ENCODE measurements at regions not wholly inside any gene's neighbourhood (a gene's known extent, or its start where the extent isn't known, plus 50 kb on each side); places are given as distances from the start of the nearest gene placed in this dataset.

GRCh38 chr2:236988216-236988615 is 97.5 kb upstream of the COPS8 start:
- TF ChIP-seq TAF1 (IDR thresholded peaks at IDR 0.05; ENCODE audit: borderline replicate concordance, low read depth, low read length) (no peak), RCOR1 (IDR thresholded peaks at IDR 0.05; ENCODE audit: low read length) (no peak), CTCF (IDR thresholded peaks at IDR 0.05) (no peak), EZH2phosphoT487 (IDR thresholded peaks at IDR 0.05; ENCODE audit: borderline replicate concordance, low read depth) (no peak), EP300 (IDR thresholded peaks at IDR 0.05; ENCODE audit: borderline replicate concordance in 1 of 2, low read depth in 1 of 2, low read length in 1 of 2) (no peak), POLR2AphosphoS5 (IDR thresholded peaks at IDR 0.05; ENCODE audit: low read depth, low read length) (no peak), CHD2 (IDR thresholded peaks at IDR 0.05; ENCODE audit: low read length, partially characterized antibody) (no peak), GABPA (IDR thresholded peaks at IDR 0.05; ENCODE audit: low read depth) (no peak), TEAD4 (IDR thresholded peaks at IDR 0.05; ENCODE audit: borderline replicate concordance, insufficient read depth) (no peak), MAX (IDR thresholded peaks at IDR 0.05; ENCODE audit: low read depth) (no peak), SIN3A (IDR thresholded peaks at IDR 0.05; ENCODE audit: borderline replicate concordance, low read depth, low read length) (no peak), USF2 (IDR thresholded peaks at IDR 0.05; ENCODE audit: borderline replicate concordance, low read depth, low read length) (no peak), FOSL2 (IDR thresholded peaks at IDR 0.05; ENCODE audit: borderline replicate concordance, low read depth) (no peak), TCF12 (IDR thresholded peaks at IDR 0.05) (no peak)
